Endothelial cell of umbilical vein (primary cell): ENCODE measurements at regions not wholly inside any gene's neighbourhood (a gene's known extent, or its start where the extent isn't known, plus 50 kb on each side); places are given as distances from the start of the nearest gene placed in this dataset.

ENCODE experiments used
- EZH2 ChIP-seq: IDR thresholded peaks from 2 replicates; pipeline ENCODE4 v1.6.1; 2012; ENCODE audit warnings: borderline replicate concordance, low read depth, mild to moderate bottlenecking, moderate library complexity, low read length, inconsistent platforms; ENCODE audit not compliant: severe bottlenecking
- GATA2 ChIP-seq: IDR thresholded peaks from 2 replicates; pipeline ENCODE4 v1.7.0; 2011; ENCODE audit warnings: low read depth, mild to moderate bottlenecking, moderate library complexity, mixed read lengths, low read length; ENCODE audit not compliant: insufficient read length, insufficient read depth
- JUN ChIP-seq: IDR thresholded peaks from 2 replicates; pipeline ENCODE4 v1.6.1; 2011; ENCODE audit warnings: borderline replicate concordance, low read depth; ENCODE audit not compliant: insufficient read length, insufficient read depth
- POLR2A ChIP-seq: IDR thresholded peaks from 2 replicates; pipeline ENCODE4 v1.6.1; 2012; ENCODE audit warnings: low read depth, mild to moderate bottlenecking, control low read depth, low read length
- POLR2AphosphoS5 ChIP-seq: IDR thresholded peaks from 2 replicates; pipeline ENCODE4 v1.6.1; 2012; ENCODE audit warnings: low read depth, mild to moderate bottlenecking, control low read depth, low read length, moderate library complexity; ENCODE audit not compliant: insufficient read depth
- TF ChIP-seq, protein P1 (sequence below), 2 donors: IDR thresholded peaks; 1 replicate in 1 of 2; 2 replicates in 1 of 2; pipeline ENCODE4 v1.5.1; 2011; ENCODE audit warnings: low read length in 2 of 2, mild to moderate bottlenecking in 2 of 2, moderate library complexity in 2 of 2, control low read depth in 1 of 2, inconsistent platforms in 1 of 2, low read depth in 1 of 2; ENCODE audit not compliant: insufficient read depth in 1 of 2; ENCODE audit errors: extremely low read depth in 1 of 2
- TF ChIP-seq, protein P2 (sequence below): IDR thresholded peaks from 2 replicates; pipeline ENCODE4 v1.6.1; 2011; ENCODE audit not compliant: insufficient read depth, insufficient read length

DNA sequence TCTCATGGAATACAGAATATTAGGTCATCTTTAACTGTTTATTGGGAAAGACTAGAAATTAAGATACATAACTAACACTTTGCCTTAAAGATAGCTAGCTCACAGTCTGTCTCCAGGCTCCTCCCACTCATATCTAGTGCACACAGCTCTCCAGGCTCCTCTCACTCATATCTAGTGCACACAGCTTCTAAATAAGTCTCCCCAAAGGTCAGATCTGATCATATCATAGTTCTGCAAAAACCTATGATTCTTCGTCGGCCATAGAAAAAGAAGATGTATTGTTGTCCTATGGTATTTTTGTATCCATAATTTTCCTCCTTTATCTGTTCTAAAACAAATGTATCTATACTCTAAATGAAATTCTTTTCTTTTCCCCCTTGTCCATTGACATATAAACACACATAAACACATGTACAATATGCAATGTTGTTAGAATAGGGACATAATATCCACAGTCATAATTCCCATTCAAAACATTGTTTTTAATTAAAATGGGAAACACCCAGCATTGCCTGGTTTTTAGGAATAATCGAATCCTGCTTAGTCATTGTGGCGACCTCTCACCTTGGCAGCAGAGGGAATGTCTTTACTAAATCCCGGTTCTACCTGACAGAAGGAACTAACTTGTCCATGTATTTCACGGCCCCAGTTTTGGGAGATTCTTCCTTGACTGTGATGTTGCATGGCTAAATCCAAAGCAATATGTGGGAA is 1282.0 kb downstream of the PCDH7 start:
- TF ChIP-seq, protein P1, sequence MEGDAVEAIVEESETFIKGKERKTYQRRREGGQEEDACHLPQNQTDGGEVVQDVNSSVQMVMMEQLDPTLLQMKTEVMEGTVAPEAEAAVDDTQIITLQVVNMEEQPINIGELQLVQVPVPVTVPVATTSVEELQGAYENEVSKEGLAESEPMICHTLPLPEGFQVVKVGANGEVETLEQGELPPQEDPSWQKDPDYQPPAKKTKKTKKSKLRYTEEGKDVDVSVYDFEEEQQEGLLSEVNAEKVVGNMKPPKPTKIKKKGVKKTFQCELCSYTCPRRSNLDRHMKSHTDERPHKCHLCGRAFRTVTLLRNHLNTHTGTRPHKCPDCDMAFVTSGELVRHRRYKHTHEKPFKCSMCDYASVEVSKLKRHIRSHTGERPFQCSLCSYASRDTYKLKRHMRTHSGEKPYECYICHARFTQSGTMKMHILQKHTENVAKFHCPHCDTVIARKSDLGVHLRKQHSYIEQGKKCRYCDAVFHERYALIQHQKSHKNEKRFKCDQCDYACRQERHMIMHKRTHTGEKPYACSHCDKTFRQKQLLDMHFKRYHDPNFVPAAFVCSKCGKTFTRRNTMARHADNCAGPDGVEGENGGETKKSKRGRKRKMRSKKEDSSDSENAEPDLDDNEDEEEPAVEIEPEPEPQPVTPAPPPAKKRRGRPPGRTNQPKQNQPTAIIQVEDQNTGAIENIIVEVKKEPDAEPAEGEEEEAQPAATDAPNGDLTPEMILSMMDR (IDR thresholded peaks at IDR 0.05; ENCODE audit: extremely low read depth in 1 of 2, insufficient read depth in 1 of 2, low read depth in 1 of 2, low read length in 2 of 2), result no peak
- TF ChIP-seq EZH2 (no peak), POLR2A (no peak), POLR2AphosphoS5 (no peak), JUN (no peak), GATA2 (no peak)
- TF ChIP-seq, protein P2, sequence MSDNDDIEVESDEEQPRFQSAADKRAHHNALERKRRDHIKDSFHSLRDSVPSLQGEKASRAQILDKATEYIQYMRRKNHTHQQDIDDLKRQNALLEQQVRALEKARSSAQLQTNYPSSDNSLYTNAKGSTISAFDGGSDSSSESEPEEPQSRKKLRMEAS, result no peak
